Skeletal muscle tissue (tissue), 3 donors: ENCODE measurements at regions not wholly inside any gene's neighbourhood (a gene's known extent, or its start where the extent isn't known, plus 50 kb on each side); places are given as distances from the start of the nearest gene placed in this dataset.

Experiments used
- H3K27ac ChIP-seq: one replicate; pipeline ENCODE4 v1.7.0; 2013; ENCODE audit warnings: mild to moderate bottlenecking, low read depth, low read length, inconsistent platforms
- H3K27me3 ChIP-seq, 3 donors: one replicate each; pipeline ENCODE4 v1.7.0; 2013; ENCODE audit warnings: low read length in 3 of 3; ENCODE audit not compliant: control insufficient read depth in 3 of 3, insufficient read depth in 3 of 3
- H3K36me3 ChIP-seq, 3 donors: one replicate each; pipeline ENCODE4 v1.7.0; 2013; ENCODE audit warnings: low read length in 3 of 3; ENCODE audit not compliant: control insufficient read depth in 3 of 3, insufficient read depth in 3 of 3
- H3K4me1 ChIP-seq, 3 donors: one replicate each; pipeline ENCODE4 v1.7.0; 2013; ENCODE audit warnings: low read length in 3 of 3, mild to moderate bottlenecking in 3 of 3; ENCODE audit not compliant: control insufficient read depth in 3 of 3, insufficient read depth in 3 of 3
- H3K4me3 ChIP-seq, 3 donors: one replicate each; pipeline ENCODE4 v1.7.0; 2013; ENCODE audit warnings: low read length in 3 of 3
- H3K9ac ChIP-seq, 3 donors: one replicate each; pipeline ENCODE4 v1.7.0; 2013; ENCODE audit warnings: low read length in 3 of 3, mild to moderate bottlenecking in 3 of 3, moderate library complexity in 2 of 3, low read depth in 1 of 3
- H3K9me3 ChIP-seq, 3 donors: one replicate each; pipeline ENCODE4 v1.7.0; 2013; ENCODE audit warnings: low read length in 3 of 3; ENCODE audit not compliant: control insufficient read depth in 3 of 3
- donor health status: Osteomylitis.

DNA sequence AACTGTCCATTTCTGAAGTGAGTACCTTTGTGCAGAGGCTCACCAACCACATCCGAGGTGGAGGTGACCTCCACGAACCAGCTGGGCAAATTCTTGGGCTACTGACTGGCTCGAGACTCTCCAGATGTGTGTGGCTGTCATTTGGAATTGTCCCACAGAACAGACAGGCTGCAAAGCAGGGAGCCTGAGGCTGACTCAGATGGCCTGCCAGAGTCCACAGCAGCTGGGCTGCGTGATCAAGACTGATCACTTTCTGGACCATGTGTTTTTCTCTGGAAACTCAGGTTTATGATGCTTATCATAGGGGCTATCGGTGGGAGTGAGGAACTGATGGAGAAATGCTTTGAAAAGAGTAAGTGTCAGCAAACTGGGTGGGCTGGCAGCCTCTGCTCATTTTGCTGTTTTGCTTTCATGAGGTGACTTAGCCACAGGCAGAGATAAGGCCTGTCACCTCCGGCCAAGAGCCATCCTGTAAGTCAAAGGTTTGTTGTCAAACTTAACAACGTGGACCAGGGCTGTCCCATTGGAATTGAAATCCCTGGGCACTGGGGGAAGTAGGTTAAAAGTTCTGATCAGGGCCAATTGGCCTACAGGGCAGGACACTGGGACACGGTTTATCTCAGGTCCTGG is 120.4 kb downstream of the LIPG start:
- Histone ChIP-seq H3K36me3 (no peaks in the 10 kb centered on the region), H3K4me3 (no peak overlapping the region), H3K9ac (no peak overlapping the region), H3K4me1 (no peaks in the 10 kb centered on the region), H3K27ac (no peak overlapping the region), H3K27me3 (no peaks in the 10 kb centered on the region), H3K9me3 (no peaks in the 10 kb centered on the region)

DNA sequence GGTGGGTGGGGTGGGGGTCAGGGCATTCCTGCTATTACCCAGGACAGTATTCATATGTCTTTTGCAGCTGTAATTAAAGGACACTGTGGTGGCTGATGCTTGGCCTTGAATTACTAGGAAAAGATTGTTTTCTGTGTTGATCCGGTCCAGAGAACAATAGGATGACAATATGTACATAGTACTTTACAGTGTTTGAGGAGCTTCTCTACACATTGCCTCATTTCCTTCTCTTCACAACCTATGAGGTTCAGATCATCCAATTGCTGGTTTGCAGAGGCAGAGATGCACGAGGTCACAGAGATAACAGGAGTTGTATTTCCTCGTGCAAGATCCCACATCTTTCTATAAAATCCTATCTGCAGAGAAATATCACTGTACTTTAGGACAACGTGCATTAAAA is 119.5 kb downstream of the LIPG start:
- no peak overlapping the region for H3K9ac ChIP-seq
- no peak overlapping the region for H3K4me3 ChIP-seq
- no peaks in the 10 kb centered on the region for H3K9me3 ChIP-seq
- H3K27me3 ChIP-seq: no peaks in the 10 kb centered on the region
- H3K36me3 ChIP-seq: no peaks in the 10 kb centered on the region
- H3K27ac ChIP-seq: no peak overlapping the region
- no peaks in the 10 kb centered on the region for H3K4me1 ChIP-seq

DNA sequence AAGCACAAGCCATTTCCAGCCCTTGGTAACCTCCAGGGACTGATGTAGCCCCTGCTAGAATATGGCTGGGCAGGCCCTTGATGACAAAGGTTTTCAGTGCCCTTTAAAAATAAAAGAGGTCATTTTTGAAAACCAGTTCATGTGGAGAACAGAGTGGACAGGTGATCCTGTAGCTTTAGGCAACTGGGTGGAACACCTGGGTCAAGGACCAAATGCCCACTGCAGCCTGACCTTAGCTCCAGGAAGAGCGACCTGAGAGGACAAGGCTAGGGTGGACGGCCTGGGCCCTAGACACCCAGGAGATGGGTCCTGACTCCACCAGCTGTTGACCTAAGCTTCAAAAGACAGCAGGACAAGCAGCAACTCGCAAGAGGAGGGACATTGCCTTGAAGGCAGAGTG is 116.6 kb downstream of the LIPG start:
- Histone ChIP-seq H3K36me3 (no peaks in the 10 kb centered on the region), H3K27ac (no peak overlapping the region), H3K9ac (no peak overlapping the region), H3K4me1 (no peaks in the 10 kb centered on the region), H3K4me3 (no peak overlapping the region), H3K9me3 (no peaks in the 10 kb centered on the region), H3K27me3 (peaks cover 0 to 2% (median 0%) of the 10 kb centered on the region in 3 donors)

DNA sequence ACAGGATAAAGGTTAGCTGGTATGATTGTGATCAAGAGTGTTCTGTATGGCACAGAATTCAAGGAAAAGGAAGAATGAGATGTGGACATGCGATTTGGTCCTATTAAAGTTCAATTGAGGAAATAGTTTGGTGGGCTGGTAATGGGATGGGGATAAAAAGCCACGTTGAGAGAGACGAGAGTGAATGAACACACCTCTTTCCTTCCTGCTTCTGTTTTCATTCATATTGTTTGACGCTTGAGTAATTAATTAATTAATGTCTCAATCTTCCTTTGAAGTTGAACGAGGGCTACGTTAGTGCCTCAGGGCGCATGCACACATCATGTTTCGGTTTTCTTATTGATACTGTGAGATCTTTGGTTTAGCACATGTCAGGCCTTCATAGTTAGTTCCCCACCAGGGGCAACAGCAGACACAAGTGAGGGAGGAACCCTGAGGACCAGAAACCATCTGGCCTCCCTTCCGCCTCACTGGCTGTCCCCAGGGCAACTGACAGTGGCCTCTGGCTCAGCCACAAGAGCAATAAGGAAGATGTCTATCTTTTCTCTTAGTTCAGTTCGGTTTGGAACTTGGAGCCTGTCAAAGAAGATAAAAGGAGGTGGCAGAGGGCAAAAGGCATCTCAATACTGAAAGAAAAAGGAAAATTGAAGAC is 116.0 kb downstream of the LIPG start:
- H3K4me3 ChIP-seq: no peak overlapping the region
- no peaks in the 10 kb centered on the region for H3K36me3 ChIP-seq
- H3K27ac ChIP-seq: no peak overlapping the region
- no peak overlapping the region for H3K9ac ChIP-seq
- no peaks in the 10 kb centered on the region for H3K9me3 ChIP-seq
- H3K27me3 ChIP-seq: peaks cover 0 to 2% (median 0%) of the 10 kb centered on the region in 3 donors
- H3K4me1 ChIP-seq: no peaks in the 10 kb centered on the region

DNA sequence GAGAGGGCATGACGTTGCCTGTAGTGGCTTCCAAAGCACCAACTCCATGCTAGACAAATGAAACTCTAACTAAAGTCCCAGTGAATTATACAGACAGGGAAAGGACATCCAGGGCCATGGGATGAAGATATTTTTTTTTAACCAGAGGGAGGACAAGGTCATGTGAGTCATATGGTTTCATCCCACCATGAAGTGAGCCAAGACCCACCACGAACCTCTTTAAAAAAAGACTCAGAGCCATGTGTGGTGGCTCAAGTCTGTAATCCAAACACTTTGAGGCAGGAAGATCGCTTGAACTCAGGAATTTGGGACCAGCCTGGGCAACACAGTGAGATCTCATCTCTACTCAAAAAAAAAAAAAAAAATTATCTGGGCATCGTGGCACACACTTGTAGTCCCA is 115.2 kb downstream of the LIPG start:
- Histone ChIP-seq H3K4me3 (no peak overlapping the region), H3K9me3 (no peaks in the 10 kb centered on the region), H3K27ac (no peak overlapping the region), H3K9ac (no peak overlapping the region), H3K36me3 (no peaks in the 10 kb centered on the region), H3K4me1 (no peaks in the 10 kb centered on the region), H3K27me3 (peaks cover 0 to 2% (median 0%) of the 10 kb centered on the region in 3 donors)

GRCh38 chr18:49673281-49673680 is 111.4 kb downstream of the LIPG start:
- Histone ChIP-seq H3K4me1 (no peaks in the 10 kb centered on the region), H3K9ac (no peak overlapping the region), H3K27me3 (peaks cover 0 to 5% (median 4%) of the 10 kb centered on the region in 3 donors), H3K27ac (no peak overlapping the region), H3K36me3 (no peaks in the 10 kb centered on the region), H3K4me3 (no peak overlapping the region), H3K9me3 (no peaks in the 10 kb centered on the region)

GRCh38 chr18:49672853-49673252 is 111.0 kb downstream of the LIPG start:
- Histone ChIP-seq H3K27me3 (peaks cover 0 to 5% (median 4%) of the 10 kb centered on the region in 3 donors), H3K27ac (no peak overlapping the region)

GRCh38 chr18:49669403-49669802 is 107.5 kb downstream of the LIPG start:
- no peaks in the 10 kb centered on the region for H3K9me3 ChIP-seq
- no peak overlapping the region for H3K9ac ChIP-seq
- peaks cover 0 to 4% (median 3%) of the 10 kb centered on the region in 3 donors for H3K27me3 ChIP-seq
- no peaks in the 10 kb centered on the region for H3K36me3 ChIP-seq
- peak overlapping the region; percentile 9 for H3K27ac ChIP-seq
- peaks cover 0 to 17% (median 6%) of the 10 kb centered on the region in 3 donors for H3K4me1 ChIP-seq
- no peak overlapping the region for H3K4me3 ChIP-seq

More at GRCh38 chr18:49672853-49673252, 111.0 kb downstream of the LIPG start:
- Histone ChIP-seq H3K4me1 (peaks cover 0 to 4% (median 4%) of the 10 kb centered on the region in 3 donors), H3K9me3 (no peaks in the 10 kb centered on the region), H3K9ac (no peak overlapping the region), H3K36me3 (no peaks in the 10 kb centered on the region), H3K4me3 (no peak overlapping the region)

- peaks cover under 1 to 24% (median 12%) of the 10 kb centered on the region in 3 donors for H3K4me1 ChIP-seq
Measured at GRCh38 chr18:49668574-49669275, 106.9 kb downstream of the LIPG start.

GRCh38 chr18:49667462-49667861 is 105.6 kb downstream of the LIPG start:
- Histone ChIP-seq H3K4me1 (peaks cover 5 to 28% (median 15%) of the 10 kb centered on the region in 3 donors), H3K27ac (no peak overlapping the region), H3K27me3 (peaks cover 0 to 4% (median 3%) of the 10 kb centered on the region in 3 donors)

More at GRCh38 chr18:49668574-49669275, 106.9 kb downstream of the LIPG start:
- no peak overlapping the region for H3K4me3 ChIP-seq
- H3K27ac ChIP-seq: peak overlapping the region; percentile 48
- no peaks in the 10 kb centered on the region for H3K9me3 ChIP-seq
- no peaks in the 10 kb centered on the region for H3K36me3 ChIP-seq
- peaks cover 0 to 4% (median 3%) of the 10 kb centered on the region in 3 donors for H3K27me3 ChIP-seq
- no peak overlapping the region for H3K9ac ChIP-seq

More at GRCh38 chr18:49667462-49667861, 105.6 kb downstream of the LIPG start:
- Histone ChIP-seq H3K4me3 (no peak overlapping the region), H3K9ac (no peak overlapping the region), H3K36me3 (no peaks in the 10 kb centered on the region), H3K9me3 (no peaks in the 10 kb centered on the region)
